DND-41 (cell line): ENCODE measurements at regions not wholly inside any gene's neighbourhood (a gene's known extent, or its start where the extent isn't known, plus 50 kb on each side); places are given as distances from the start of the nearest gene placed in this dataset.

ENCODE experiments used
- ATAC-seq: fragments of 200-7000 bp; cut with Tn5 transposase; 3 replicates; pipeline ENCODE4 v1.9.1; 2021; ENCODE audit warnings: low read depth; ENCODE audit not compliant: insufficient read depth
- DNase-seq: peaks from one replicate; pipeline ENCODE4 v3.0.0-alpha.2; 2020
- H2AFZ ChIP-seq: 2 replicates; pipeline ENCODE4 v1.6.0; 2012; ENCODE audit warnings: low read depth, low read length
- H3K27ac ChIP-seq: 2 replicates; pipeline ENCODE4 v1.5.1; 2012; ENCODE audit warnings: low read length, inconsistent platforms
- H3K27me3 ChIP-seq: fragments of 200-600 bp; sonication (generic); 2 replicates; pipeline ENCODE4 v1.6.0; 2012; ENCODE audit warnings: low read length, mild to moderate bottlenecking, inconsistent platforms; ENCODE audit not compliant: insufficient read depth, poor library complexity
- H3K36me3 ChIP-seq: 2 replicates; pipeline ENCODE4 v1.5.1; 2012; ENCODE audit warnings: low read length, inconsistent platforms; ENCODE audit not compliant: insufficient read depth
- H3K4me1 ChIP-seq: 2 replicates; pipeline ENCODE4 v1.5.1; 2012; ENCODE audit warnings: mild to moderate bottlenecking, low read length; ENCODE audit not compliant: insufficient read depth
- H3K4me2 ChIP-seq: 2 replicates; pipeline ENCODE4 v1.6.0; 2012; ENCODE audit warnings: mild to moderate bottlenecking, moderate library complexity, low read length, inconsistent platforms; ENCODE audit not compliant: insufficient read depth
- H3K4me3 ChIP-seq, 2 experiments: fragments of 200-600 bp in 1 of 2; shearing (Covaris generic) in 1 of 2; 2 replicates each; pipeline ENCODE4 v1.5.1; 2012 to 2016; ENCODE audit warnings: inconsistent platforms in 2 of 2, low read length in 2 of 2, mild to moderate bottlenecking in 2 of 2, low read depth in 1 of 2, moderate library complexity in 1 of 2
- H3K79me2 ChIP-seq: 2 replicates; pipeline ENCODE4 v1.6.0; 2012; ENCODE audit warnings: low read length, inconsistent platforms; ENCODE audit not compliant: insufficient read depth
- H3K9ac ChIP-seq: 2 replicates; pipeline ENCODE4 v1.6.0; 2012; ENCODE audit warnings: low read depth, mild to moderate bottlenecking, inconsistent platforms, low read length, moderate library complexity
- H3K9me3 ChIP-seq: 2 replicates; pipeline ENCODE4 v1.5.1; 2012; ENCODE audit warnings: low read length, moderate library complexity, mild to moderate bottlenecking, inconsistent platforms; ENCODE audit not compliant: insufficient read depth, severe bottlenecking
- H4K20me1 ChIP-seq: 2 replicates; pipeline ENCODE4 v1.6.0; 2012; ENCODE audit warnings: low read length; ENCODE audit not compliant: insufficient read depth
- EZH2 ChIP-seq: IDR thresholded peaks from 3 replicates; pipeline ENCODE4 v1.6.1; 2012; ENCODE audit warnings: borderline replicate concordance, low read depth, mild to moderate bottlenecking, moderate library complexity, low read length, inconsistent platforms; ENCODE audit not compliant: severe bottlenecking
- TF ChIP-seq, protein P1 (sequence below): IDR thresholded peaks from 2 replicates; pipeline ENCODE4 v1.5.1; 2012; ENCODE audit warnings: borderline replicate concordance, low read length, moderate library complexity, mild to moderate bottlenecking; ENCODE audit not compliant: poor library complexity, severe bottlenecking; ENCODE audit errors: extremely low read depth

GRCh38 chr3:163218336-163218735 is 1721.7 kb downstream of the OTOL1 start:
- Histone ChIP-seq H3K4me3 (no peak overlapping the region), H3K9ac (no peak overlapping the region), H3K4me2 (no peak overlapping the region), H3K9me3 (no peaks in the 10 kb centered on the region), H3K79me2 (no peaks in the 10 kb centered on the region), H3K4me1 (no peaks in the 10 kb centered on the region), H4K20me1 (no peaks in the 10 kb centered on the region), H2AFZ (no peak overlapping the region; the same call in 1 of the 2 replicates), H3K36me3 (no peaks in the 10 kb centered on the region), H3K27ac (no peak overlapping the region), H3K27me3 (no peaks in the 10 kb centered on the region)
- DNase-seq (peak; percentile 15), ATAC-seq (peak; percentile 67)
- TF ChIP-seq, protein P1, sequence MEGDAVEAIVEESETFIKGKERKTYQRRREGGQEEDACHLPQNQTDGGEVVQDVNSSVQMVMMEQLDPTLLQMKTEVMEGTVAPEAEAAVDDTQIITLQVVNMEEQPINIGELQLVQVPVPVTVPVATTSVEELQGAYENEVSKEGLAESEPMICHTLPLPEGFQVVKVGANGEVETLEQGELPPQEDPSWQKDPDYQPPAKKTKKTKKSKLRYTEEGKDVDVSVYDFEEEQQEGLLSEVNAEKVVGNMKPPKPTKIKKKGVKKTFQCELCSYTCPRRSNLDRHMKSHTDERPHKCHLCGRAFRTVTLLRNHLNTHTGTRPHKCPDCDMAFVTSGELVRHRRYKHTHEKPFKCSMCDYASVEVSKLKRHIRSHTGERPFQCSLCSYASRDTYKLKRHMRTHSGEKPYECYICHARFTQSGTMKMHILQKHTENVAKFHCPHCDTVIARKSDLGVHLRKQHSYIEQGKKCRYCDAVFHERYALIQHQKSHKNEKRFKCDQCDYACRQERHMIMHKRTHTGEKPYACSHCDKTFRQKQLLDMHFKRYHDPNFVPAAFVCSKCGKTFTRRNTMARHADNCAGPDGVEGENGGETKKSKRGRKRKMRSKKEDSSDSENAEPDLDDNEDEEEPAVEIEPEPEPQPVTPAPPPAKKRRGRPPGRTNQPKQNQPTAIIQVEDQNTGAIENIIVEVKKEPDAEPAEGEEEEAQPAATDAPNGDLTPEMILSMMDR, result no peak
- TF ChIP-seq EZH2, result no peak

- DNase-seq, result no peak
- H3K27ac ChIP-seq, result no peak overlapping the region
Measured at GRCh38 chr3:163213838-163214237, 1717.2 kb downstream of the OTOL1 start.

GRCh38 chr3:163196815-163197374 is 1700.3 kb downstream of the OTOL1 start:
- H3K27ac ChIP-seq, result no peak overlapping the region
- H2AFZ ChIP-seq, result no peak overlapping the region
- no peaks in the 10 kb centered on the region for H3K9me3 ChIP-seq
- TF ChIP-seq, protein P1, result no peak
- TF ChIP-seq EZH2, result no peak
- no peak overlapping the region for H3K9ac ChIP-seq
- H3K79me2 ChIP-seq, result no peaks in the 10 kb centered on the region
- H3K4me3 ChIP-seq, result no peak overlapping the region
- no peaks in the 10 kb centered on the region for H4K20me1 ChIP-seq
- H3K4me2 ChIP-seq, result no peak overlapping the region
- DNase-seq (no peak), ATAC-seq (no peak)
- peaks cover 6% of the 10 kb centered on the region; the same call in 1 of the 2 replicates for H3K4me1 ChIP-seq
- no peaks in the 10 kb centered on the region for H3K27me3 ChIP-seq
- no peaks in the 10 kb centered on the region for H3K36me3 ChIP-seq

More at GRCh38 chr3:163213838-163214237, 1717.2 kb downstream of the OTOL1 start:
- Histone ChIP-seq H2AFZ (no peak overlapping the region), H4K20me1 (no peaks in the 10 kb centered on the region), H3K9me3 (no peaks in the 10 kb centered on the region), H3K4me2 (no peak overlapping the region), H3K4me3 (no peak overlapping the region), H3K27me3 (no peaks in the 10 kb centered on the region), H3K9ac (no peak overlapping the region), H3K4me1 (no peaks in the 10 kb centered on the region), H3K36me3 (no peaks in the 10 kb centered on the region), H3K79me2 (no peaks in the 10 kb centered on the region)
- TF ChIP-seq, protein P1, result no peak
- no peak for TF ChIP-seq EZH2
- no peak for ATAC-seq

GRCh38 chr3:163196245-163196644 is 1699.6 kb downstream of the OTOL1 start:
- Histone ChIP-seq H3K4me2 (no peak overlapping the region), H3K9me3 (no peaks in the 10 kb centered on the region), H2AFZ (no peak overlapping the region), H4K20me1 (no peaks in the 10 kb centered on the region), H3K4me1 (peaks cover 6% of the 10 kb centered on the region; the same call in 1 of the 2 replicates), H3K79me2 (no peaks in the 10 kb centered on the region), H3K4me3 (no peak overlapping the region), H3K36me3 (no peaks in the 10 kb centered on the region), H3K27me3 (no peaks in the 10 kb centered on the region), H3K27ac (no peak overlapping the region), H3K9ac (no peak overlapping the region)
- TF ChIP-seq, protein P1, result no peak
- no peak for TF ChIP-seq EZH2
- no peak for ATAC-seq
- no peak for DNase-seq
